Large intestine (tissue), 3 donors: ENCODE measurements at regions not wholly inside any gene's neighbourhood (a gene's known extent, or its start where the extent isn't known, plus 50 kb on each side); places are given as distances from the start of the nearest gene placed in this dataset.
A peak's percentile ranks its signal among the peaks of the same experiment; 100 is the strongest.
"Not testable (repeated sequence)": the region's sequence is repeated elsewhere in the genome, so short reads cannot be mapped to it uniquely, and the experiment has no call there.

Experiments used
- DNase-seq, 2 donors: peaks; one replicate each; pipeline versions ENCODE4 v3.0.0 to v3.0.0-alpha.2; 2013
- H3K27ac ChIP-seq: one replicate; pipeline ENCODE4 v1.5.1; 2013; ENCODE audit warnings: low read length
- H3K27me3 ChIP-seq: 2 replicates; pipeline ENCODE4 v1.6.1; 2013; ENCODE audit warnings: low read length; ENCODE audit not compliant: control insufficient read depth, insufficient read depth
- H3K36me3 ChIP-seq: 2 replicates; pipeline ENCODE4 v1.6.1; 2013; ENCODE audit warnings: low read length; ENCODE audit not compliant: control insufficient read depth, insufficient read depth
- H3K4me1 ChIP-seq: one replicate; pipeline ENCODE4 v1.6.1; 2013; ENCODE audit warnings: low read length; ENCODE audit not compliant: control insufficient read depth, insufficient read depth
- H3K4me3 ChIP-seq: one replicate; pipeline ENCODE4 v1.5.1; 2013; ENCODE audit warnings: low read length
- H3K9me3 ChIP-seq: one replicate; pipeline ENCODE4 v1.6.1; 2013; ENCODE audit warnings: mild to moderate bottlenecking, low read depth, low read length, moderate library complexity; ENCODE audit not compliant: control insufficient read depth
- WGBS: methylation state at CpG from one replicate; pipeline ENCODE4 v1.1.5; 2013; ENCODE audit warnings: low lambda C conversion rate; ENCODE audit not compliant: insufficient coverage; 5-methylcytosine and 5-hydroxymethylcytosine counted together

DNA sequence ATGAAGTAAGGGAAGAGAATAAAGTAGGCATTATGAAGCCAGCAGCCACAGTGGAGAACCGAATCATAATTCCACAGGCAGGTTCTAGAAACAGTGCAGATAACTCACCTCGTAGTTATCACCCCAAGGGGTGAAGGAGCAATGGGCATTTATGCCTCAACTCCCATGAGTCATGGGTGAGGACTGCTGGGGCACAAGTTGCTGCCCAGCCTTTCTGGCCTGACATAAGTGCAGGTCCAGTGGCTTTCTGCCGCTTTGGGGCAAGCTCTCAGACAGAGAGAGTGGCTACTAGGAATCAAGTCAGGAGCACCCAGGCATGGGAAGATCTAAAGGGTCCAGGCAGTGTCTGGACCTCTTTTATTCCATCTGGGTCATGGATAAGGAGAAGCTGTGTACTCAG lies 149.8 kb downstream of the SUCLG1 start:
- no peaks in the 10 kb centered on the region for H3K4me1 ChIP-seq
- no peak for DNase-seq
- no peak overlapping the region for H3K4me3 ChIP-seq
- no peak overlapping the region for H3K27ac ChIP-seq
- H3K9me3 ChIP-seq, result peaks cover 2% of the 10 kb centered on the region
- H3K27me3 ChIP-seq, result peaks cover 2% of the 10 kb centered on the region
- H3K36me3 ChIP-seq, result no peaks in the 10 kb centered on the region
- WGBS, result no CpG with 5 or more reads among the region's 3 CpGs

DNA sequence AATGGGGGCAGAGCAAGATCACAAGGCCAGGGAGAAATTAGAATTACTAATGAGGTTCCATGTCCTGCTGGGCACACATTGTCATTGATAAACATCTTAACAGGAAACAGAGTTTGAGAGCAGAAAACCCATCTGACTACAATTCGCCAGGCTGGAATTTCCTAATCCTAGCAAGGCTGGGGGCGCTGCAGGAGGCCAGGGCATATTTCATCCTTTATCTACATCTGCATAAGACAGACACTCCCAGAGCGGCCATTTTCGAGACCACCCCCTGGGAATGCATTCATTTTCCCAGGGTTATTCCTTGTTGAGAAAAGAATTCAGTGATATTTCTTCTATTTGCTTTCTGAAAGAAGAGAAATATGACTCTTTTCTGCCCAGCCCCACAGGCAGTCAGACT lies 152.7 kb downstream of the SUCLG1 start:
- Histone ChIP-seq H3K9me3 (peaks cover 2% of the 10 kb centered on the region), H3K4me3 (no peak overlapping the region), H3K36me3 (no peaks in the 10 kb centered on the region), H3K27ac (no peak overlapping the region), H3K4me1 (peaks cover 3% of the 10 kb centered on the region), H3K27me3 (peaks cover 2% of the 10 kb centered on the region)
- no peak for DNase-seq
- no CpG with 5 or more reads among the region's 4 CpGs for WGBS

DNA sequence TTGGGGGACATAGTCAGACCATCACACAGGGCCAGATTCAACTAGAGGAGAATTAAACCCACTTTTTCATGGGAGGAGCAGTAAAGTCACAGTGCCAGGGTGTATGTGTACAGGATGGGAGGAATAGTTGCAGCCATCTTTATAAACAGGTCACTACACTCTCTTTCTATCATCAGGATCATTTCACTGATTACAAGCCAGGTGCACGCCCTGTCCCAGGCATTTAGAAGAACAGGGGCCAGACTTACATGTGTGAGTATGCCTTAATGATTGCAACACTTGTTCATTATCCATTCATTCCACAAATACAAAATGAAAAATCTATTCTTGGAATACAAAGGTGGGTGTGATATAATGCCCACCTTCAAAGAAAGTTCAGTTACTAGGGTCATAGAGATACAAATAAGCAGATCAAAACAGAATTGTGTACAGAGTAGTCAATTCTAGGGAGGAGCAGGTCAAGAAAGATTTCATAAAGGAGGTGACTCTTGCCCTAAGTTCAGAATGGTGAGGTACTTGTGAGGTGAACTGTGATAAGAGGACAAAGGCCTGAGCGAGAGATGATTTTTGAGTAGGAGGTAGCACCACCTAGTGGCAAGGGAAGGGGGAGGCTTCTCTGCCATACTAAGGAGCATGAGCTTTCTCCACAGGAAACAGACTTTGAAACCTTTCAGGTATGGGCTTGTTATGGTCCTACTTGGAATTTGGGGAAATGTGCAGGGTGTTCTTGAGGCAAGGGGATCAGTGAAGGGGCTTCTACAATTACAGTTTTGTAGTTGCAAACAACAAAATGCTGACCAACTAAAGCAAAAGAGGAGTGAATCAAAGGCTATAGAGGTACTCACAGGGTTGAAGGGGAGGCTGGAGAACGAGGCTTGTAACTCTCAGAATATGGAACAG lies 156.3 kb downstream of the SUCLG1 start:
- Histone ChIP-seq H3K36me3 (no peaks in the 10 kb centered on the region), H3K27ac (peak overlapping the region; percentile 53), H3K9me3 (peaks cover 2% of the 10 kb centered on the region), H3K4me3 (no peak overlapping the region), H3K4me1 (peaks cover 9% of the 10 kb centered on the region), H3K27me3 (no peaks in the 10 kb centered on the region)
- DNase-seq, result peak; percentile 81 to 85
- WGBS, result no CpG with 5 or more reads among the region's 3 CpGs

DNA sequence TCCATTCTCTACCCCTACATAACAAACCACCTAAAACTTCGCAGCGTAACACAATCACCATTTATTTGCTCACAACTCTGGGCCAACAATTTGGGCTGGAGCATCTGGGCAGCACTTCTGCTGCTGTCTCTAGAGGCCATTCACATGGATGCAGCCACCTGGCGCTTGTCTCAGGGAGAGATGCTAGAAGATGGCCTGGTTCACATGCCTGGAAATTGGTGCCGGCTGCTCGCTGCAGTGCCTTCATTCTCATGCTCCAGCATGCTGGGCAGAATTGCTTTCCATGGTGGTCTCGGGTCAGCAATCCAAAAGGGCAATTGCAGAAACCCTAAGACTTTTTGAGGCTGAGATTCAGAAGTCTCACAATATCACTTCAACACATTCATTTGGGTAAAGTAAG lies 157.4 kb downstream of the SUCLG1 start:
- Histone ChIP-seq H3K27me3 (no peaks in the 10 kb centered on the region), H3K27ac (no peak overlapping the region), H3K36me3 (no peaks in the 10 kb centered on the region), H3K4me3 (no peak overlapping the region), H3K9me3 (peaks cover 2% of the 10 kb centered on the region), H3K4me1 (peaks cover 12% of the 10 kb centered on the region)
- no peak for DNase-seq
- no CpG with 5 or more reads among the region's 6 CpGs for WGBS

DNA sequence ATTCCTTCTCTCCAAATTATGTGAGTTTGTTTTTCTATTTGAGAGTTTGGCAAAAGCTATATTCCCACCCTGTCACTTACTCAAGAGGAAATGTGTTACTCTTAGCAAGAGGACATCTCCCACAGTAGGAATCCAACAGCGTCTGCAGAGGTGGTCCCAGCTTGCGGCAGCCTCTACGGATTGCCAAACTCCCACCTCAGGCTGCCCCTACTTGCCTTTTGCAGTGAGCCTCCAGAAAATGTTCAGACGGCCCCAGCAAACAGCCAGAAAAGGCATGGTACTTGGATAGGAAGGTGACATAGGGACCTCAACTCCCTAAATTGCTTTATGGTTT lies 158.4 kb downstream of the SUCLG1 start:
- WGBS, result no CpG with 5 or more reads among the region's 4 CpGs
- no peak for DNase-seq
- Histone ChIP-seq H3K27ac (no peak overlapping the region), H3K4me3 (no peak overlapping the region), H3K4me1 (peaks cover 22% of the 10 kb centered on the region), H3K9me3 (no peaks in the 10 kb centered on the region), H3K36me3 (no peaks in the 10 kb centered on the region), H3K27me3 (no peaks in the 10 kb centered on the region)

DNA sequence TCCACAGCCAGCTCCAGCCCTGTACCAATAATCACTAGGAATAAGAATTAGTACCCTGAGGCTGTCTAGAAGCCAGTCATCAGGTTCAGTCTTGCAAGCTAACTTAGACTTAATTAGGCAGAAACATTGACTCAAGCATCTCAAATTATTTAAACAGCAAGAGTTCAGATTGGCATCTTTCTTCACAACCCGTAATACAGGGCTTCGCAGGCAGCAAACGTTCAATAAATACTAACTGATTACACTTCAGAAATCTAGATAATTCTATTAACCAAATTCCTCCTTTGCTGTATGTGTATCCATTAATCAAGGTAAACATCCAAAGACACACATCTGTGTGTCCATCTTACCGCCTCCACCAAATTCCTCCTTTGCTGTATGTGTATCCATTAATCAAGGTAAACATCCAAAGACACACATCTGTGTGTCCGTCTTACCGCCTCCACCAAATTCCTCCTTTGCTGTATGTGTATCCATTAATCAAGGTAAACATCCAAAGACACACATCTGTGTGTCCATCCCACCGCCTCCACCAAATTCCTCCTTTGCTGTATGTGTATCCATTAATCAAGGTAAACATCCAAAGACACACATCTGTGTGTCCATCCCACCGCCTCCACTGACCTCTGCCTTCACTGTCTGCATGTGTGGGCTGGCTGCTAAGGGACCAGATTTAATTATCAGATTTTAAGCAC lies 158.9 kb downstream of the SUCLG1 start:
- not testable (repeated sequence) for H3K36me3 ChIP-seq, H3K4me3 ChIP-seq, H3K9me3 ChIP-seq, H3K27me3 ChIP-seq, H3K27ac ChIP-seq, DNase-seq
- peaks cover 24% of the 10 kb centered on the region for H3K4me1 ChIP-seq
- WGBS, result no CpG with 5 or more reads among the region's 8 CpGs

DNA sequence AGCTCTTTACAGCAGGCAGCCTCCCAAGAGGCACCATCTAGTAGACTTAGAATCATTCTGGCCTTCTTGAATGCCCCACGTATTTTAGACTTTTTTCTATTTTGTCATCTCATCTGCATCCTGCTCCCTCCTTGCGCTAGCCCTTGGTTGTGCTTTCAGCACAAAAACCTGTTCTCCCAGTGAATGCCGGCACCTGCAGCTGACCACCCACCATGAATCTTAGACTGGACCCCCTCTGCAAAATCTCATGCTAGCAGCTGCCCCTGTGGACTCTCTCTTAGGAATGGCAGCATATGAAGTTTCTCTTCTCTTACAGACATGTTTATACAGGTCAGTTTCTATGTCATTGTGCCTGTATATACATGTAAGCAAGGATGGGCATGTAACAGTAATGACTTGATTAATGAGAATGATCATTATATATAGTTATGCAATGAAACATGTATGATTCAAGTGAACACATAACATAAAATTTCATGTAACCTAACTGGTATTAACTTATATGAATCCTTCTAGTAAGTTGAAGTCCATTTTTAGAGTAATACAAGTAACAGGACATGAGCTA lies 159.8 kb downstream of the SUCLG1 start:
- no peak for DNase-seq
- Histone ChIP-seq H3K27me3 (no peaks in the 10 kb centered on the region), H3K4me3 (no peak overlapping the region), H3K9me3 (no peaks in the 10 kb centered on the region), H3K36me3 (no peaks in the 10 kb centered on the region), H3K27ac (peak overlapping the region; percentile 2), H3K4me1 (peaks cover 30% of the 10 kb centered on the region)
- 100% methylated on average over 1 of the region's 3 CpGs for WGBS

DNA sequence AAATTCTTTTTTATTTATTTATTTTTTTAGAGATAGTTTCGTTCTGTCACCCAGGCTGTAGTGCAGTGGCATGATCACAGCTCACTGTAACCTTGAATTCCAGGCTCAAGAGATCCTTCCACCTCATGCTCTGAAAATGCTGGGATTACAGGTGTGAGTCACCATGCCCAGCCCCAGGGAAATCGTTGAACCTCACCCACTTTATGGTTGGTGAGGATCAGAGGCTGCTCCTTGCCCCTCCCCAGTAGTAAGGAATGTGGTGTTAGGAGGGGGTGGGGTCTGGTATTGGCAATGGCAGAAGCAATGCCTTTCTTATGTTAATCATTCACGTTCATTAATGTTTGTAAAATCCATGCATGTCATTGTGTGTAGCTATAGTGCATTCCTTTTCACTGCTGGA lies 161.9 kb downstream of the SUCLG1 start:
- Histone ChIP-seq H3K4me3 (no peak overlapping the region), H3K36me3 (no peaks in the 10 kb centered on the region), H3K4me1 (peaks cover 45% of the 10 kb centered on the region), H3K9me3 (no peaks in the 10 kb centered on the region), H3K27me3 (no peaks in the 10 kb centered on the region), H3K27ac (peak overlapping the region; percentile 93)
- peak; percentile 94 to 96 for DNase-seq
- no CpG with 5 or more reads among the region's 3 CpGs for WGBS

DNA sequence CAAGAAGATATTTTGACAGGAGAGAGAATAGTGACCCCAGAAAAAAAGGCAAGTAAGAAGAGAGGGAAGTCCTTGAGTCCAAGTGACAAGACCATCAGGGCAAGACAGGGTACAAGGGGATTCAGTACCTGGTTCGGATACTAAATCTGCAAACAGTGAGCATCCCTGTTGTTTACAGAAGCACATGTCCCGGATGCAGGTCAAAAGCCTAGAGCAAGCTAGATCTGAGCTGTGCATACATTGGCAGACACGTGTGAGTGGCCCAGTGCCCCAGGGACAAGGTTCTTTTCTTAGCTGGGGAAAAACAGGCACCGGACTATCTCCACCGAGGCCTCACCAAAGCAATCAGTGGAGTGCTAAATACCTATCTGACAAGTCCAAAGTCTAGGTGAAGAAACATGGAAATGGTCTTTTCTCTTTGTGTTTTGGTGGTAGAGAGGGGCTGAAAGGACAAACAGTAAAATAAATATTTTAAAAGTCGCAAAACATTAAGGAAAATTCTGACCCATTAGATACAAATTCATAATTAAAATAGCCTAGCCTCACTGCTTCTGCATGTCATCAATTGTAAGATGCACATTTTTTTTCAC lies 165.2 kb downstream of the SUCLG1 start:
- no peaks in the 10 kb centered on the region for H3K36me3 ChIP-seq
- DNase-seq, result peak; percentile 89 to 94
- peaks cover 43% of the 10 kb centered on the region for H3K4me1 ChIP-seq
- peak overlapping the region; percentile 90 for H3K27ac ChIP-seq
- H3K4me3 ChIP-seq, result no peak overlapping the region
- peaks cover 4% of the 10 kb centered on the region for H3K9me3 ChIP-seq
- WGBS, result 50% methylated on average over 2 of the region's 6 CpGs
- no peaks in the 10 kb centered on the region for H3K27me3 ChIP-seq

DNA sequence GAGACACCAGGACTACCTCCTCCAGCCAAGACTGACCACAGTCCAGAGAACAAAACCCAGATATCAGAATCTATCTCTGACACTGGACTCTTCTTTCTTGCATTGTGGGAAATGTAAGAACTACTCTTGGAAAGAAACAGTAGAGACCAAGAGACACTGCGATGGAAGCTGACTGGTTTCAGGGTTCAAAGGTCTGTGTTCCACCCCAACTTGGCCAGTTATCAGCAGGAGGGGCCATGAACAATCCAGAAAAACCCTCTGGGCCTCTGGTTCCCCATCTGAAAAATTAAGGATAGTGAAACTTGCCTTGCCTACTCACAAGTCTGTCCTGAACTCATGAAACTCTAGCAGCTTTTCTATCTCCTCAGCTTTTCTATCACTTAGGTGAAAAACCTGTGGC lies 166.5 kb downstream of the SUCLG1 start:
- no CpG with 5 or more reads among the region's 1 CpG for WGBS
- peak in 1 of 2 donors; percentile 40 for DNase-seq
- Histone ChIP-seq H3K4me1 (peaks cover 41% of the 10 kb centered on the region), H3K36me3 (no peaks in the 10 kb centered on the region), H3K4me3 (no peak overlapping the region), H3K27ac (peak overlapping the region; percentile 90), H3K9me3 (peaks cover 4% of the 10 kb centered on the region), H3K27me3 (no peaks in the 10 kb centered on the region)
